HEK293T (cell line): ENCODE measurements at regions not wholly inside any gene's neighbourhood (a gene's known extent, or its start where the extent isn't known, plus 50 kb on each side); places are given as distances from the start of the nearest gene placed in this dataset.

Source experiments
- ARNT ChIP-seq: fragments of 450-650 bp; IDR thresholded peaks from 2 replicates; pipeline ENCODE4 v1.6.1; 2017; ENCODE audit warnings: mild to moderate bottlenecking
- BHLHE40 ChIP-seq: fragments of 450-650 bp; IDR thresholded peaks from 2 replicates; pipeline ENCODE4 v1.6.1; 2016; ENCODE audit warnings: mild to moderate bottlenecking, moderate library complexity, borderline replicate concordance
- FOXK2 ChIP-seq: fragments of 450-650 bp; IDR thresholded peaks from 2 replicates; pipeline ENCODE4 v1.6.1; 2016; ENCODE audit warnings: mild to moderate bottlenecking
- FOXM1 ChIP-seq: fragments of 450-650 bp; IDR thresholded peaks from 2 replicates; pipeline ENCODE4 v1.6.1; 2017; ENCODE audit warnings: mild to moderate bottlenecking, borderline replicate concordance
- HDGF ChIP-seq: fragments of 450-650 bp; IDR thresholded peaks from 2 replicates; pipeline ENCODE4 v1.6.1; 2017; ENCODE audit warnings: antibody characterized with exemption, borderline replicate concordance
- L3MBTL2 ChIP-seq: fragments of 450-650 bp; conservative IDR thresholded peaks from 2 replicates; pipeline ENCODE4 v1.6.1; 2016; ENCODE audit warnings: mild to moderate bottlenecking
- LEF1 ChIP-seq: fragments of 450-650 bp; IDR thresholded peaks from 2 replicates; pipeline ENCODE4 v1.6.1; 2017; ENCODE audit warnings: mild to moderate bottlenecking, borderline replicate concordance
- NFRKB ChIP-seq: fragments of 450-650 bp; IDR thresholded peaks from 2 replicates; pipeline ENCODE4 v1.6.1; 2016; ENCODE audit warnings: mild to moderate bottlenecking, moderate library complexity
- SP1 ChIP-seq: fragments of 450-650 bp; IDR thresholded peaks from 2 replicates; pipeline ENCODE4 v1.6.1; 2017
- SUZ12 ChIP-seq: fragments of 450-650 bp; IDR thresholded peaks from 2 replicates; pipeline ENCODE4 v1.6.1; 2016; ENCODE audit warnings: mild to moderate bottlenecking
- TARDBP ChIP-seq: fragments of 450-650 bp; IDR thresholded peaks from 2 replicates; pipeline ENCODE4 v1.6.1; 2016

DNA sequence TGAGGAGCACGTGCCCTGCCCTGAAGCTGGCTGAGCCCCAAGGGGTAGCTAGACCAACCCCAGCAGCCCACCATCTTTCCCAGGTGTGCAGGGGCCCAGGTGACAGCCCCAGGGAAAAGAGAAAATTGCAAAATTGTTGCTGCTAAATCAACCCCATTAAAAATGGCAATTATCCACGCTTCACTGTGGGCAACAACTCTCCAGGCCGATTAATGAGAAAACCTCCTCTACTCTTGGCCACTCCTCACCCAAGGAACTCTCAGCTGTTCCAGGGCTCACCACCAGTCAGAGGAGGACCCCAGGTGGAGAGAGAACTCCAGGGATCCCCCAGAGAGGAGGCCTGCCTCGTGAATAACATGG, 516.1 kb upstream of the MGMT start:
- TF ChIP-seq TARDBP (no peak), BHLHE40 (no peak), SP1 (no peak), HDGF (no peak), FOXK2 (no peak), LEF1 (no peak), ARNT (no peak), FOXM1 (no peak), SUZ12 (no peak), NFRKB (no peak), L3MBTL2 (no peak)
